ENCODE measurements at regions not wholly inside any gene's neighbourhood (a gene's known extent, or its start where the extent isn't known, plus 50 kb on each side); places are given as distances from the start of the nearest gene placed in this dataset.
A peak's percentile ranks its signal among the peaks of the same experiment; 100 is the strongest.

DNA sequence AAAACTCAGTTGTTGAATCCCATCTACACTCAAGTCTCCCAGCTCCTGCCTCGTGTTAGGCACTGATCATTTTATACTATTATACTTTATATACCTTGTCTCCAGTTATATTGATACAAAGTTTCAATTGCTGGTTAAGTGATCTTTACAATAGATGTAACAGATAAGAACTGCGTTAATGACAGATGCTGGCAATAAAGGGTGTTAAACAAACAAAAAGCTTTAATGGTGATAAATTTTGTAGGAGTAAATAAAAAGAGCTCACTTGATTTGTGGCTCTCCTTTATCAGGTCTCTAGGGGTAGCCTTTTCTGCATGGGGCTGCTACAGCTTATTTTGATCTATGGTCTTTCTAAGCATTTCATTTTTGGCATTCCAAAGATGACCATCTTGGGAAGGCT is 106.9 kb upstream of the GAREM1 start:
- ChIA-PET CTCF (no interaction called here), POLR2A (no interaction called here)
- Mint-ChIP-seq H3K27me3 (peaks cover 36% of the 10 kb centered on the region), H3K9me3 (no peaks in the 10 kb centered on the region), H3K36me3 (ENCODE audit: low read depth) (no peaks in the 10 kb centered on the region), H3K4me1 (ENCODE audit: low read depth) (no peaks in the 10 kb centered on the region), H3K4me3 (no peak overlapping the region), H3K27ac (no peak overlapping the region)
- intact Hi-C loops (cut with DNase I, micrococcal nuclease) = no loop called here
- Histone ChIP-seq H3K4me1 (ENCODE audit: insufficient read depth, low read length) (no peaks in the 10 kb centered on the region), H3K36me3 (ENCODE audit: insufficient read depth, low read length) (no peaks in the 10 kb centered on the region), H3K9me3 (ENCODE audit: control insufficient read depth in 1 of 2, insufficient read depth in 1 of 2, low read length in 2 of 2) (no peaks in the 10 kb centered on the region), H3K27me3 (ENCODE audit: control insufficient read depth in 1 of 2, insufficient read depth in 2 of 2, low read length in 2 of 2) (peaks cover 0 to 11% of the 10 kb centered on the region in 2 experiments), H3K27ac (ENCODE audit: low read depth in 1 of 2, low read length in 2 of 2) (no peak overlapping the region), H3K4me3 (ENCODE audit: low read length) (no peak overlapping the region)
- DNase-seq = no peak
- TF ChIP-seq, protein P1, sequence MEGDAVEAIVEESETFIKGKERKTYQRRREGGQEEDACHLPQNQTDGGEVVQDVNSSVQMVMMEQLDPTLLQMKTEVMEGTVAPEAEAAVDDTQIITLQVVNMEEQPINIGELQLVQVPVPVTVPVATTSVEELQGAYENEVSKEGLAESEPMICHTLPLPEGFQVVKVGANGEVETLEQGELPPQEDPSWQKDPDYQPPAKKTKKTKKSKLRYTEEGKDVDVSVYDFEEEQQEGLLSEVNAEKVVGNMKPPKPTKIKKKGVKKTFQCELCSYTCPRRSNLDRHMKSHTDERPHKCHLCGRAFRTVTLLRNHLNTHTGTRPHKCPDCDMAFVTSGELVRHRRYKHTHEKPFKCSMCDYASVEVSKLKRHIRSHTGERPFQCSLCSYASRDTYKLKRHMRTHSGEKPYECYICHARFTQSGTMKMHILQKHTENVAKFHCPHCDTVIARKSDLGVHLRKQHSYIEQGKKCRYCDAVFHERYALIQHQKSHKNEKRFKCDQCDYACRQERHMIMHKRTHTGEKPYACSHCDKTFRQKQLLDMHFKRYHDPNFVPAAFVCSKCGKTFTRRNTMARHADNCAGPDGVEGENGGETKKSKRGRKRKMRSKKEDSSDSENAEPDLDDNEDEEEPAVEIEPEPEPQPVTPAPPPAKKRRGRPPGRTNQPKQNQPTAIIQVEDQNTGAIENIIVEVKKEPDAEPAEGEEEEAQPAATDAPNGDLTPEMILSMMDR (IDR thresholded peaks at IDR 0.05) = no peak
- ATAC-seq (ENCODE audit: poor library complexity) = no peak

DNA sequence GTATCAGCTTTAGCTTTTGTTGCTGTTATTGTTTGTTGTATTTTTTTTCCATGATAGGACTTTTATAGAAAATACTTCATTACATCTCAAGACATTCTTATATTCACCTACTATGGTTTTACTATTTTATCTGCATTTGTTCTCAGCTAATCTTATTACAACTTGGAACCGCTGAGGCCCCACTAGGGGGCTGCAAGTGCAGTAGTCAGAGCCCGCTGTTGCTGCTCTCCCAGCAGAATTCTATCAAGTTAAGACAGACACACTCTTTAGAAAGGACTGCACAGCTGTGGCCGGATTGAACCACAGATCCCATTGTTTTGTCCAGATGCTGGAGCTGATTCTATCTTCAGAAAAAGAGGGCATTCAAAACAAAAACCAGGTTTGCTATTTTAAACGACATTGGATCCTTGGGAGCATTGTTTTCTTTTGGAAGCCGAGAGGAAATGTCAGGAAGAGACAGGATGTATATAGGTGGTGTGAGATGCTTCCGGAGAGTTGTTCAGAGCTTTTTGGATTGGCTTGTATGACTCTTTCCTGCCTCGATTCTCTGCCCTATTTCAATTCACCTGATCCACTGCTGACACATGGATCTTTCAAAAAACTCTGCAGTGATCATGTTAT is 105.7 kb upstream of the GAREM1 start:
- POLR2A ChIA-PET = no interaction called here

DNA sequence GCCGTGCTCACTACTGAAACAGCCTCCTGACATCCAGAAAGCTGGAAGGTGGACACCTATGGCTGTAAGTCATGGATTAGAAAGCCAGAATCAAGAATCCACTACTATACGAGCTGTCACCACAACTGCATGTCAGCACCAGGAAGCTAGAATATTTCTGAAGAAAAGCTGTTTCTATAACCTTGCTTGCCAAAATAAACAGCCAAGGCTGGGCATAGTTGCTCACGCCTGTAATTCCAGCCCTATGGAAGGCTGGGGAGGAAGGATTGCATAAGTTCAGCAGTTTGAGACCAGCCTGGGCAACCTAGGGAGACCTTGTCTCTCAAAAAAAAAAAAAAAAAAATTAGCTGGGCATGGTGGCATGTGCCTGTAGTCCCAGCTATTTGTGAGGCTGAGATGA is 96.3 kb upstream of the GAREM1 start:
- no peaks in the 10 kb centered on the region for H3K36me3 Mint-ChIP-seq (ENCODE audit: low read depth)
- no peak for ATAC-seq (ENCODE audit: poor library complexity)
- Histone ChIP-seq H3K4me1 (ENCODE audit: insufficient read depth, low read length) (no peaks in the 10 kb centered on the region), H3K36me3 (ENCODE audit: insufficient read depth, low read length) (no peaks in the 10 kb centered on the region), H3K4me3 (ENCODE audit: low read length) (no peak overlapping the region), H3K27ac (ENCODE audit: low read depth in 1 of 2, low read length in 2 of 2) (no peak overlapping the region), H3K9me3 (ENCODE audit: control insufficient read depth in 1 of 2, insufficient read depth in 1 of 2, low read length in 2 of 2) (no peaks in the 10 kb centered on the region), H3K27me3 (ENCODE audit: control insufficient read depth in 1 of 2, insufficient read depth in 2 of 2, low read length in 2 of 2) (no peaks in the 10 kb centered on the region)
- DNase-seq = no peak
- no peaks in the 10 kb centered on the region for H3K4me1 Mint-ChIP-seq (ENCODE audit: low read depth)
- CTCF ChIA-PET = interaction anchor here (0.5 kb wide), 1 partner anchor 993 kb away, joined by 3 read pairs; no protein-coding TSS in a partner anchor
- no peaks in the 10 kb centered on the region for H3K9me3 Mint-ChIP-seq
- H3K4me3 Mint-ChIP-seq = no peak overlapping the region
- no peak overlapping the region for H3K27ac Mint-ChIP-seq
- POLR2A ChIA-PET = no interaction called here
- intact Hi-C loops (cut with DNase I, micrococcal nuclease) = no loop called here
- H3K27me3 Mint-ChIP-seq = peaks cover 22% of the 10 kb centered on the region
- TF ChIP-seq, protein P1 (IDR thresholded peaks at IDR 0.05) = no peak

More for the DNA sequence above, 105.7 kb upstream of the GAREM1 start:
- ATAC-seq (ENCODE audit: poor library complexity) (no peak), DNase-seq (peak in 1 of 14 experiments; percentile 0)
- Mint-ChIP-seq H3K9me3 (no peaks in the 10 kb centered on the region), H3K27ac (no peak overlapping the region), H3K4me3 (no peak overlapping the region), H3K27me3 (peaks cover 35% of the 10 kb centered on the region), H3K36me3 (ENCODE audit: low read depth) (no peaks in the 10 kb centered on the region), H3K4me1 (ENCODE audit: low read depth) (no peaks in the 10 kb centered on the region)
- intact Hi-C loops (cut with DNase I, micrococcal nuclease) = no loop called here
- H3K27ac ChIP-seq (ENCODE audit: low read depth in 1 of 2, low read length in 2 of 2) = no peak overlapping the region
- H3K27me3 ChIP-seq (ENCODE audit: control insufficient read depth in 1 of 2, insufficient read depth in 2 of 2, low read length in 2 of 2) = peaks cover 0 to 6% of the 10 kb centered on the region in 2 experiments
- CTCF ChIA-PET = no interaction called here
- H3K4me3 ChIP-seq (ENCODE audit: low read length) = no peak overlapping the region
- no peaks in the 10 kb centered on the region for H3K4me1 ChIP-seq (ENCODE audit: insufficient read depth, low read length)
- no peaks in the 10 kb centered on the region for H3K9me3 ChIP-seq (ENCODE audit: control insufficient read depth in 1 of 2, insufficient read depth in 1 of 2, low read length in 2 of 2)
- TF ChIP-seq, protein P1 (IDR thresholded peaks at IDR 0.05) = no peak
- no peaks in the 10 kb centered on the region for H3K36me3 ChIP-seq (ENCODE audit: insufficient read depth, low read length)
